K562 (cell line): ENCODE measurements at regions not wholly inside any gene's neighbourhood (a gene's known extent, or its start where the extent isn't known, plus 50 kb on each side); places are given as distances from the start of the nearest gene placed in this dataset.
A peak's percentile ranks its signal among the peaks of the same experiment; 100 is the strongest.

Experiments used
- ATAC-seq: fragments of 200-7000 bp; cut with Tn5 transposase; 3 replicates; pipeline ENCODE4 v1.9.1; 2020; ENCODE audit warnings: moderate library complexity
- BruUV-seq: library from RNA; stranded (reverse); fragments of 400-500 nt; replicated peaks from 2 replicates; lab custom pipeline; 2021; lab: Mats Ljungman, UMichigan
- CTCF ChIA-PET: fragments of 300-600 bp; formaldehyde crosslinking; extraction: SDS; loops from one replicate; lab custom pipeline; 2021; ENCODE audit warnings: low intra/inter-chr PET ratio; lab: Yijun Ruan, JAX
- POLR2A ChIA-PET: fragments of 300-600, 350-650 bp; sonication (Branson Sonifier 250); formaldehyde crosslinking; extraction: SDS; loops from one replicate; lab custom pipeline; 2021; ENCODE audit warnings: antibody characterized with exemption, inconsistent platforms; lab: Yijun Ruan, JAX
- DNase-seq, 4 experiments: peaks; one replicate each; pipeline versions ENCODE4 v3.0.0 to v3.0.0-alpha.2; 2011 to 2018; ENCODE audit warnings: low spot score in 3 of 4, mixed read lengths in 3 of 4; ENCODE audit errors: extremely low read depth in 1 of 4
- FAIRE-seq: peaks from 2 replicates; lab custom pipeline; 2011; peaks lifted over from hg19 to GRCh38; lab: Jason Lieb, UNC
- H2AFZ ChIP-seq: 2 replicates; pipeline ENCODE4 v1.6.0; 2011; ENCODE audit warnings: low read depth, low read length, control low read depth, inconsistent platforms
- H3K27ac ChIP-seq: fragments of 200-600 bp; 3 replicates; pipeline ENCODE4 v1.8.0; 2011; ENCODE audit warnings: low read depth, mild to moderate bottlenecking, control low read depth, inconsistent platforms, low read length, moderate library complexity, mixed read lengths; ENCODE audit errors: extremely low read depth
- H3K27me3 ChIP-seq, 2 experiments: fragments of 300-600 bp in 1 of 2; 2 replicates in 1 of 2; 3 replicates in 1 of 2; pipeline versions ENCODE4 v1.6.0 to v1.8.0; 2011; ENCODE audit warnings: inconsistent platforms in 2 of 2, low read length in 2 of 2, mild to moderate bottlenecking in 1 of 2, mixed read lengths in 1 of 2, moderate library complexity in 1 of 2; ENCODE audit not compliant: control insufficient read depth in 2 of 2, insufficient read depth in 2 of 2
- H3K36me3 ChIP-seq: fragments of 300-600 bp; 3 replicates; pipeline ENCODE4 v1.8.0; 2011; ENCODE audit warnings: mild to moderate bottlenecking, low read length, inconsistent platforms; ENCODE audit not compliant: control insufficient read depth, insufficient read depth
- H3K4me1 ChIP-seq, 2 experiments: fragments of 200-600 bp in 1 of 2; replicated peaks in 1 of 2; 2 replicates in 1 of 2; 3 replicates in 1 of 2; pipeline versions ENCODE4 v1.5.1 to v1.8.0; 2011; ENCODE audit warnings: inconsistent platforms in 2 of 2, low read length in 2 of 2, mild to moderate bottlenecking in 1 of 2, mixed read lengths in 1 of 2, moderate library complexity in 1 of 2; ENCODE audit not compliant: control insufficient read depth in 2 of 2, insufficient read depth in 2 of 2
- H3K4me2 ChIP-seq: 2 replicates; pipeline ENCODE4 v1.6.1; 2011; ENCODE audit warnings: low read length, control low read depth, inconsistent platforms, mixed read lengths; ENCODE audit not compliant: insufficient read depth
- H3K4me3 ChIP-seq: fragments of 200-600 bp; sonication (generic), shearing (Covaris generic); 2 replicates; pipeline ENCODE4 v1.5.1; 2016; ENCODE audit warnings: control low read depth, inconsistent platforms
- H3K79me2 ChIP-seq: fragments of 200-600 bp; 3 replicates; pipeline ENCODE4 v1.8.0; 2011; ENCODE audit warnings: low read length, inconsistent platforms; ENCODE audit not compliant: control insufficient read depth, insufficient read depth
- H3K9ac ChIP-seq, 2 experiments: 2 replicates each; pipeline versions ENCODE4 v1.6.0 to v1.6.1; 2011; ENCODE audit warnings: low read depth in 2 of 2, low read length in 2 of 2, control low read depth in 1 of 2, inconsistent platforms in 1 of 2, mild to moderate bottlenecking in 1 of 2, mixed read lengths in 1 of 2; ENCODE audit not compliant: insufficient read depth in 1 of 2
- H3K9me1 ChIP-seq: one replicate; pipeline ENCODE4 v1.6.0; 2011; ENCODE audit warnings: inconsistent platforms, mild to moderate bottlenecking, low read length, moderate library complexity; ENCODE audit not compliant: control insufficient read depth, insufficient read depth
- H3K9me3 ChIP-seq: replicated peaks from 2 replicates; pipeline ENCODE4 v1.5.1; 2011; ENCODE audit warnings: low read depth, low read length, inconsistent platforms; ENCODE audit not compliant: control insufficient read depth, insufficient read depth
- H4K20me1 ChIP-seq: replicated peaks from 2 replicates; pipeline ENCODE4 v1.6.1; 2011; ENCODE audit warnings: low read length, inconsistent platforms, mixed read lengths; ENCODE audit not compliant: control insufficient read depth, insufficient read depth
- E2F1 ChIP-seq: sonication (generic); formaldehyde crosslinking; IDR thresholded peaks from 2 replicates; pipeline ENCODE4 v1.8.1; 2023; ENCODE audit warnings: mild to moderate bottlenecking, missing genetic modification reagents, moderate library complexity
- FOXP4 ChIP-seq: sonication (generic); formaldehyde crosslinking; IDR thresholded peaks from 2 replicates; pipeline ENCODE4 v1.8.0; 2022; ENCODE audit warnings: mild to moderate bottlenecking, missing genetic modification reagents, borderline replicate concordance
- HIVEP1 ChIP-seq: fragments of 250-450 bp; sonication (Bioruptor Pico); IDR thresholded peaks from 2 replicates; pipeline ENCODE4 v1.4.0; 2020; ENCODE audit warnings: mild to moderate bottlenecking
- ZNF134 ChIP-seq: fragments of 250-450 bp; sonication (Bioruptor Pico); conservative IDR thresholded peaks from 2 replicates; pipeline ENCODE4 v1.4.0; 2020
- ZNF644 ChIP-seq: fragments of 200-800 bp; sonication (Bioruptor generic); IDR thresholded peaks from 2 replicates; pipeline ENCODE4 v1.6.1; 2016; ENCODE audit warnings: low read depth, missing genetic modification characterization, missing compliant biosample characterization
- ZNF780A ChIP-seq: fragments of 250-450 bp; sonication (Bioruptor Pico); IDR thresholded peaks from 2 replicates; pipeline ENCODE4 v1.5.0; 2021; ENCODE audit warnings: mild to moderate bottlenecking
- WGBS: fragments of 100-300 bp; shearing (Covaris generic); methylation state at CpG from one replicate; pipeline ENCODE4 v1.1.6; 2016; ENCODE audit warnings: low coverage, mixed read lengths; ENCODE audit not compliant: insufficient coverage; ENCODE audit errors: missing lambda C conversion rate; 5-methylcytosine and 5-hydroxymethylcytosine counted together
- in situ Hi-C: fragments of 300-500 bp; cut with MboI; formaldehyde crosslinking; loops from 4 replicates; pipeline ENCODE4 v1.15.0; 2018; ENCODE audit warnings: inconsistent platforms, mixed read lengths
- intact Hi-C: fragments of 100-400 bp; cut with micrococcal nuclease; formaldehyde crosslinking; loops from 2 replicates; pipeline ENCODE4 v1.14.2; 2022

GRCh38 chr6:27159725-27160124 is 87.8 kb upstream of the PRSS16 start (continued):
- no peak for TF ChIP-seq FOXP4 (CRISPR knock-in tag)

- POLR2A ChIA-PET: interaction anchor here (0.6 to 5.0 kb wide), 4 partner anchors 15 to 1381 kb away, joined by 3 to 31 read pairs (median 4); a partner anchor contains a TSS
- H3K79me2 ChIP-seq: no peaks in the 10 kb centered on the region
Measured at GRCh38 chr6:27161115-27161514, 86.4 kb upstream of the PRSS16 start.

More at GRCh38 chr6:27161115-27161514, 86.4 kb upstream of the PRSS16 start:
- WGBS: 21% methylated on average over 1 of the region's 1 CpG
- DNase-seq: no peak
- Histone ChIP-seq H3K36me3 (no peaks in the 10 kb centered on the region), H3K4me3 (no peak overlapping the region), H2AFZ (peak overlapping the region; percentile 73), H3K9me3 (no peaks in the 10 kb centered on the region), H3K9ac (peak overlapping the region in 1 of 2 experiments; percentile 43; a peak in 1 of 4 replicates), H3K4me2 (peak overlapping the region; percentile 76), H3K9me1 (no peaks in the 10 kb centered on the region), H4K20me1 (no peaks in the 10 kb centered on the region), H3K27ac (peak overlapping the region; percentile 21), H3K4me1 (peaks cover 10% of the 10 kb centered on the region in 2 experiments; a peak in 3 of 5 replicates), H3K27me3 (no peaks in the 10 kb centered on the region)
- no peak for FAIRE-seq
- no TSS peak for BruUV-seq
- CTCF ChIA-PET: interaction anchor here (0.6 to 1.1 kb wide), 4 partner anchors 28 to 1523 kb away, joined by 3 to 8 read pairs (median 3); partner anchors contain the start of gene ZNF184
- in situ Hi-C loops: no loop called here
- TF ChIP-seq HIVEP1 (CRISPR knock-in tag) (no peak), ZNF780A (CRISPR knock-in tag) (no peak), ZNF644 (no peak), E2F1 (peak; percentile 29; the same call in 1 of the 2 replicates), ZNF134 (CRISPR knock-in tag) (no peak)
- ATAC-seq: no peak
- intact Hi-C loops: loop anchor here (5.0 to 10.0 kb wide), 2 partner anchors 136 to 1054 kb away; no protein-coding TSS in a partner anchor
